ENCODE measurements at regions not wholly inside any gene's neighbourhood (a gene's known extent, or its start where the extent isn't known, plus 50 kb on each side); places are given as distances from the start of the nearest gene placed in this dataset.

- TF ChIP-seq CTCF (IDR thresholded peaks at IDR 0.05) (no peak), REST (IDR thresholded peaks at IDR 0.05; ENCODE audit: insufficient read depth in 1 of 2, low read depth in 2 of 2, low read length in 1 of 2) (no peak), POLR2AphosphoS5 (IDR thresholded peaks at IDR 0.05; ENCODE audit: low read depth, low read length) (no peak), SIN3A (IDR thresholded peaks at IDR 0.05; ENCODE audit: borderline replicate concordance, insufficient read depth, low read depth, low read length) (no peak), TCF7L2 (IDR thresholded peaks at IDR 0.05; ENCODE audit: low read depth, low read length) (no peak)
Observed at GRCh38 chr21:26374817-26375216, 198.3 kb downstream of the CYYR1 start.

Data from Panc1 (cell line).